HepG2 (cell line): ENCODE measurements at regions not wholly inside any gene's neighbourhood (a gene's known extent, or its start where the extent isn't known, plus 50 kb on each side); places are given as distances from the start of the nearest gene placed in this dataset.

Source experiments
- ATAC-seq: fragments of 200-7000 bp; cut with Tn5 transposase; 3 replicates; pipeline ENCODE4 v1.9.1; 2020; ENCODE audit warnings: mild to moderate bottlenecking, moderate library complexity
- BruUV-seq: library from RNA; stranded (reverse); fragments of 400-500 nt; replicated peaks from 2 replicates; lab custom pipeline; 2021; lab: Mats Ljungman, UMichigan
- CTCF ChIA-PET: fragments of 300-600 bp; formaldehyde crosslinking; extraction: SDS; loops from one replicate; lab custom pipeline; 2021; ENCODE audit warnings: low total read pairs, inconsistent platforms, low intra/inter-chr PET ratio; lab: Yijun Ruan, JAX
- POLR2A ChIA-PET: fragments of 350-600 bp; sonication (Branson Sonifier 250); formaldehyde crosslinking; loops from one replicate; lab custom pipeline; 2020; ENCODE audit warnings: antibody characterized with exemption, inconsistent platforms; lab: Yijun Ruan, JAX
- DNase-seq: peaks from one replicate; pipeline ENCODE4 v3.0.0-alpha.2; 2015; ENCODE audit warnings: low spot score
- FAIRE-seq: peaks from 3 replicates; lab custom pipeline; 2011; peaks lifted over from hg19 to GRCh38; lab: Jason Lieb, UNC
- H2AFZ ChIP-seq: one replicate; pipeline ENCODE4 v1.6.1; 2011; ENCODE audit warnings: low read length, inconsistent platforms
- H3K27ac ChIP-seq: fragments of 300-600 bp; 3 replicates; pipeline ENCODE4 v1.8.0; 2011; ENCODE audit warnings: mixed run types, mild to moderate bottlenecking, mixed read lengths, low read length, inconsistent platforms; ENCODE audit not compliant: insufficient read depth; ENCODE audit errors: extremely low read length
- H3K27me3 ChIP-seq, 2 experiments: fragments of 200-600 bp in 1 of 2; 2 replicates in 1 of 2; 3 replicates in 1 of 2; pipeline versions ENCODE4 v1.6.0 to v1.8.0; 2011; ENCODE audit warnings: low read length in 2 of 2, mild to moderate bottlenecking in 2 of 2, moderate library complexity in 2 of 2, inconsistent platforms in 1 of 2; ENCODE audit not compliant: insufficient read depth in 2 of 2, control insufficient read depth in 1 of 2
- H3K36me3 ChIP-seq, 2 experiments: fragments of 200-600 bp in 1 of 2; replicated peaks in 1 of 2; 2 replicates in 1 of 2; 3 replicates in 1 of 2; pipeline versions ENCODE4 v1.5.1 to v1.8.0; 2011; ENCODE audit warnings: low read length in 2 of 2, inconsistent platforms in 1 of 2; ENCODE audit not compliant: insufficient read depth in 2 of 2, control insufficient read depth in 1 of 2
- H3K4me1 ChIP-seq: 2 replicates; pipeline ENCODE4 v1.5.1; 2012; ENCODE audit warnings: low read length, inconsistent platforms; ENCODE audit not compliant: insufficient read depth
- H3K4me2 ChIP-seq: 2 replicates; pipeline ENCODE4 v1.6.0; 2011; ENCODE audit warnings: low read depth, low read length, inconsistent platforms
- H3K4me3 ChIP-seq, 3 experiments: fragments of 200-600 bp in 1 of 3; sonication (generic), shearing (Covaris generic) in 1 of 3; replicated peaks in 1 of 3; 2 replicates each; pipeline ENCODE4 v1.5.1; 2011 to 2016; ENCODE audit warnings: low read length in 3 of 3, inconsistent platforms in 2 of 3, low read depth in 2 of 3, mild to moderate bottlenecking in 2 of 3, control low read depth in 1 of 3, mixed read lengths in 1 of 3; ENCODE audit not compliant: insufficient read depth in 1 of 3
- H3K79me2 ChIP-seq: one replicate; pipeline ENCODE4 v1.6.1; 2011; ENCODE audit warnings: low read length, inconsistent platforms; ENCODE audit not compliant: insufficient read depth
- H3K9ac ChIP-seq: 2 replicates; pipeline ENCODE4 v1.6.0; 2011; ENCODE audit warnings: mild to moderate bottlenecking, low read depth, low read length, inconsistent platforms; ENCODE audit not compliant: insufficient read depth
- H3K9me3 ChIP-seq: 2 replicates; pipeline ENCODE4 v1.5.1; 2012; ENCODE audit warnings: mild to moderate bottlenecking, low read length
- H4K20me1 ChIP-seq: 2 replicates; pipeline ENCODE4 v1.6.0; 2011; ENCODE audit warnings: inconsistent platforms, mild to moderate bottlenecking, low read length, moderate library complexity; ENCODE audit not compliant: insufficient read depth
- CBFB ChIP-seq: sonication (generic); formaldehyde crosslinking; IDR thresholded peaks from 2 replicates; pipeline ENCODE4 v1.4.0; 2020; ENCODE audit warnings: missing genetic modification reagents
- IKZF1 ChIP-seq: fragments of 450-650 bp; IDR thresholded peaks from 2 replicates; pipeline ENCODE4 v1.7.1; 2016
- NFE2L1 ChIP-seq: sonication (generic); formaldehyde crosslinking; IDR thresholded peaks from 2 replicates; pipeline ENCODE4 v1.4.0; 2020; ENCODE audit warnings: missing genetic modification reagents, mild to moderate bottlenecking, borderline replicate concordance
- SAFB2 ChIP-seq: sonication (generic); formaldehyde crosslinking; IDR thresholded peaks from 2 replicates; pipeline ENCODE4 v1.5.1; 2020; ENCODE audit warnings: missing genetic modification reagents, low read depth, mild to moderate bottlenecking, borderline replicate concordance
- WGBS: methylation state at CpG from one replicate; pipeline ENCODE4 v1.1.6; 2017; ENCODE audit warnings: low lambda C conversion rate; 5-methylcytosine and 5-hydroxymethylcytosine counted together
- in situ Hi-C: cut with HindIII; loops from 2 replicates; pipeline ENCODE4 v1.10.0; 2017; ENCODE audit warnings: low pct_unique_long_range_greater_than_20kb; ENCODE audit not compliant: extremely low pct_ligation_motif_present
- intact Hi-C: fragments of 100-400 bp; cut with micrococcal nuclease; formaldehyde crosslinking; loops from one replicate; pipeline ENCODE4 v1.10.0; 2022; ENCODE audit not compliant: unreplicated experiment
- TF ChIP-seq, protein P1 (sequence below): sonication (generic); formaldehyde crosslinking; IDR thresholded peaks from one replicate; pipeline ENCODE4 v1.5.1; 2020; ENCODE audit warnings: mild to moderate bottlenecking, missing genetic modification reagents; ENCODE audit errors: not compliant biosample characterization

DNA sequence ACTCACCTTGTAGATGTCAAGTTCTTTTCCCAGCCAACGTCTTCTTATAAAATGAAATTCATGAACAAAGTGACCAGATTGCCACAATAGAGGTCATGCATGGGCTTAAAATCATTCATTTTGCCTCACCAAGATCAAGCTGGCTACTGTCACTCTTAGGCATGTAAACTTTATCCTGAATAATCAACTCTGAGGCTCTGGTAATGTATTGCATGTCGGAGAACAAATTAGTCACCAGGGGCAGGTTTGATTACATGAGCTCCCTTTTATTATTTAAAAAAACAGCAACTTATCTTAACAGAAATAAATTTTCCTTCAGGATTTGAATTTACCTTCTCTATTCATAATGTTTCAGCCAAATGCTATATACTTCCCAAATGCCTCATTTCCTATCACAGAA, 112.9 kb upstream of the SP4 start:
- Histone ChIP-seq H3K4me1 (no peaks in the 10 kb centered on the region), H3K4me2 (no peak overlapping the region), H3K79me2 (no peaks in the 10 kb centered on the region), H2AFZ (no peak overlapping the region), H4K20me1 (no peaks in the 10 kb centered on the region), H3K4me3 (no peak overlapping the region), H3K9ac (no peak overlapping the region), H3K36me3 (no peaks in the 10 kb centered on the region), H3K9me3 (no peaks in the 10 kb centered on the region), H3K27me3 (no peaks in the 10 kb centered on the region), H3K27ac (no peak overlapping the region)
- in situ Hi-C loops (no loop called here), intact Hi-C loops (no loop called here)
- FAIRE-seq (no peak), DNase-seq (no peak), ATAC-seq (no peak)
- TF ChIP-seq IKZF1: no peak
- no peak for TF ChIP-seq NFE2L1 (CRISPR knock-in tag)
- no peak for TF ChIP-seq CBFB (CRISPR knock-in tag)
- no peak for TF ChIP-seq SAFB2 (CRISPR knock-in tag)
- TF ChIP-seq, protein P1, sequence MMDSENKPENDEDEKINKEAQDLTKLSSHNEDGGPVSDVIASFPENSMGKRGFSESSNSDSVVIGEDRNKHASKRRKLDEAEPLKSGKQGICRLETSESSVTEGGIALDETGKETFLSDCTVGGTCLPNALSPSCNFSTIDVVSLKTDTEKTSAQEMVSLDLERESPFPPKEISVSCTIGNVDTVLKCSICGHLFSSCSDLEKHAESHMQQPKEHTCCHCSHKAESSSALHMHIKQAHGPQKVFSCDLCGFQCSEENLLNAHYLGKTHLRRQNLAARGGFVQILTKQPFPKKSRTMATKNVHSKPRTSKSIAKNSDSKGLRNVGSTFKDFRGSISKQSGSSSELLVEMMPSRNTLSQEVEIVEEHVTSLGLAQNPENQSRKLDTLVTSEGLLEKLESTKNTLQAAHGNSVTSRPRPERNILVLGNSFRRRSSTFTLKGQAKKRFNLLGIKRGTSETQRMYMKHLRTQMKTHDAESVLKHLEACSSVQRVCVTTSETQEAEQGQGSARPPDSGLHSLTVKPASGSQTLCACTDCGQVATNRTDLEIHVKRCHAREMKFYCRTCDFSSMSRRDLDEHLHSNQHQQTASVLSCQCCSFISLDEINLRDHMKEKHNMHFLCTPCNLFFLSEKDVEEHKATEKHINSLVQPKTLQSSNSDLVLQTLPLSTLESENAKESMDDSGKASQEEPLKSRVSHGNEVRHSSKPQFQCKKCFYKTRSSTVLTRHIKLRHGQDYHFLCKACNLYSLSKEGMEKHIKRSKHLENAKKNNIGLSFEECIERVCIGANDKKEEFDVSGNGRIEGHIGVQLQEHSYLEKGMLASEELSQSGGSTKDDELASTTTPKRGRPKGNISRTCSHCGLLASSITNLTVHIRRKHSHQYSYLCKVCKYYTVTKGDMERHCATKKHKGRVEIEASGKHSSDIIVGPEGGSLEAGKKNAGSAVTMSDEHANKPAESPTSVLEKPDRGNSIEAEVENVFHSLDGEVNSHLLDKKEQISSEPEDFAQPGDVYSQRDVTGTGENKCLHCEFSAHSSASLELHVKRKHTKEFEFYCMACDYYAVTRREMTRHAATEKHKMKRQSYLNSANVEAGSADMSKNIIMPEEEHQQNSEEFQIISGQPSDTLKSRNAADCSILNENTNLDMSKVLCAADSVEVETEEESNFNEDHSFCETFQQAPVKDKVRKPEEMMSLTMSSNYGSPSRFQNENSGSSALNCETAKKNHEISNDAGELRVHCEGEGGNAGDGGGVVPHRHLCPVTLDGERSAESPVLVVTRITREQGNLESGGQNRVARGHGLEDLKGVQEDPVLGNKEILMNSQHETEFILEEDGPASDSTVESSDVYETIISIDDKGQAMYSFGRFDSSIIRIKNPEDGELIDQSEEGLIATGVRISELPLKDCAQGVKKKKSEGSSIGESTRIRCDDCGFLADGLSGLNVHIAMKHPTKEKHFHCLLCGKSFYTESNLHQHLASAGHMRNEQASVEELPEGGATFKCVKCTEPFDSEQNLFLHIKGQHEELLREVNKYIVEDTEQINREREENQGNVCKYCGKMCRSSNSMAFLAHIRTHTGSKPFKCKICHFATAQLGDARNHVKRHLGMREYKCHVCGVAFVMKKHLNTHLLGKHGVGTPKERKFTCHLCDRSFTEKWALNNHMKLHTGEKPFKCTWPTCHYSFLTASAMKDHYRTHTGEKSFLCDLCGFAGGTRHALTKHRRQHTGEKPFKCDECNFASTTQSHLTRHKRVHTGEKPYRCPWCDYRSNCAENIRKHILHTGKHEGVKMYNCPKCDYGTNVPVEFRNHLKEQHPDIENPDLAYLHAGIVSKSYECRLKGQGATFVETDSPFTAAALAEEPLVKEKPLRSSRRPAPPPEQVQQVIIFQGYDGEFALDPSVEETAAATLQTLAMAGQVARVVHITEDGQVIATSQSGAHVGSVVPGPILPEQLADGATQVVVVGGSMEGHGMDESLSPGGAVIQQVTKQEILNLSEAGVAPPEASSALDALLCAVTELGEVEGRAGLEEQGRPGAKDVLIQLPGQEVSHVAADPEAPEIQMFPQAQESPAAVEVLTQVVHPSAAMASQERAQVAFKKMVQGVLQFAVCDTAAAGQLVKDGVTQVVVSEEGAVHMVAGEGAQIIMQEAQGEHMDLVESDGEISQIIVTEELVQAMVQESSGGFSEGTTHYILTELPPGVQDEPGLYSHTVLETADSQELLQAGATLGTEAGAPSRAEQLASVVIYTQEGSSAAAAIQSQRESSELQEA (CRISPR knock-in tag): no peak
- no TSS peak for BruUV-seq
- CTCF ChIA-PET: no interaction called here
- POLR2A ChIA-PET: no interaction called here
- WGBS: 0% methylated on average over 2 of the region's 2 CpGs
